ENCODE measurements at regions not wholly inside any gene's neighbourhood (a gene's known extent, or its start where the extent isn't known, plus 50 kb on each side); places are given as distances from the start of the nearest gene placed in this dataset.

DNA sequence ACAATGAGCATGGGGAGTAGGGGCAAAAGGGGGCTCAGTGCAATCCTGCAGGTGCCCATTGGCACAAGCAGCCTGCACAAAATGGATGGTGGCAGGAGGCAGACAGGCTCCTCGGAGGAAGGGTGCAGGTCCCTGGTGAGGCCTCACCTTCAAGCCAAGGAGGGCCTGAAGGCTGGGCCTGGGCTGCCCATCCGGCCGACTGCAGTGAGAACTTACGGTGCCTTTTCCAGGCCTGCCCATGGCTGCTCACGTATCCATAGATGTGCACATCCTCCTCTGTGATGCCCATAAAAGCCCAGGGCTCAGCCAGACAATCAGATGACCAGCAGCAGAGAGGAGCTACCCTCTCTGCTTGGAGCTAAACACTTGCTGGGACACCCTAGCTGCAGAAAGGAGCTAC is 1089.8 kb downstream of the PCDH18 start:
- DNase-seq (ENCODE audit: low read depth) = no peak

DNA sequence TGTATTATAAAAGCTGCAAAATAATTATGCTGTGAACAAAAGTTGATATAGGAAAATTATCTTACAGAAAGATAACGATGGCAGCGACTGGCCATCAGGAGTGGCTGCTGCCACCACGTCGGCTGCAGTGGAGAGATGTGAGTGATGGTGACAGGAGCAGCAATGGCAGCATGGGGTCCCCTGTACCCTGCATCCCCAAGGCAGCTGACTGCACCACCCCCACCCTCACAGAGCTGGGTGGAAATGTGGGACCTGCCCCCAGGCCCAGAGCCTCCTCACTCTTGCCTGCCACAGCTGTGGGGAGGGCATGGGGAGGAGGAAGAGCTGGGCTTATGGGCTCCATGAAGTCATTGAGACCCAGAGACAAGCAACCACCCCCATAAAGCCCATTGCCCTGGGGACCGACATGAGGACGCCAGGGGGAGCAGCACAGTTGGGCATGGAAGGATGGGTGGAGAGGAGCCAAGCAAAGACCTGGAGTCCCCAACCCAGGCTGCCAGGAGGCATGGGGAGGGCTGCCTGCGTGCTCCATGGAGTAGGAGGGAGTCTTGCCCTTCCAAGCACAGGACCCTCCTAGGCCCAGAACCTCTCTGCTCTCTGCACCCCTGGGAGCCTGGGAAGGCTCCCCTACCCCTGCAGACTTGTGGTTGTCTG is 1090.5 kb downstream of the PCDH18 start:
- DNase-seq (ENCODE audit: low read depth) = no peak

DNA sequence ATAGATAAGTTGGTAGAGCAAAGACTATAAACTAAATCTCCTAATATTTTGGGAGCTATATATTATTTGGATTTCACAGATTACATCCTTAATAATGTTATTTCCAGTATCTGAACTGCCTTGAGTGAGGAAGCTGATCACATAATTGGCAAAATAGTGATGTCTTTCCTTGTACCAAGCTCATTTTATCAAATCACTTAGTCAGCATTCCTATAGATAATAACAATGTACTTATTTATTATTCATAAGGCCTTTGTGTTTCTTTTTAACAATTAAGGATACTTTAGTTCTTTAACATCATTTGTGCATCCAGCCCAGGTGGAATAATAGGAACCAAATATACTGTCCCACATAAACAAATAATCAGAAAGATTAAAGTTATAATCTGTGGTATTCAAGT is 1093.6 kb downstream of the PCDH18 start:
- no peak for DNase-seq (ENCODE audit: low read depth)

DNA sequence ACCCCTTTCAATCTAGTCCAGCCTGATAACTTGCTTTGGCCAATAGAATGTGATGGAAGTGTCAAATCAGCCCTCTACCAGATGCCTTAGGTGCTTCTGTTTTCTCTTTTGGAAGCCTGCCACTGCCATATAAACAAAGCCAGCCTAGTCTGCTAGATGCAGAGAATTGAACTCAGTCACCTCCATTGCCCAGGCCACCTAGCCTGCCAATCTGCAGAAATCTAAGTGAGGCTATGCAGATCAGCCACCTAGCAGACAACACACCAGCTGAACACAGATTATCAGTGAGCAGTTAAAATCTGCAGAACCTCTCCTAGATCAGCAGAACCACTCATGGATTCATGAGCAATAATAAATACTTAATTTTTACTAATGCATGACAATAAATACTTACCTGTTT is 1108.2 kb downstream of the PCDH18 start:
- no peak for DNase-seq (ENCODE audit: low read depth)

DNA sequence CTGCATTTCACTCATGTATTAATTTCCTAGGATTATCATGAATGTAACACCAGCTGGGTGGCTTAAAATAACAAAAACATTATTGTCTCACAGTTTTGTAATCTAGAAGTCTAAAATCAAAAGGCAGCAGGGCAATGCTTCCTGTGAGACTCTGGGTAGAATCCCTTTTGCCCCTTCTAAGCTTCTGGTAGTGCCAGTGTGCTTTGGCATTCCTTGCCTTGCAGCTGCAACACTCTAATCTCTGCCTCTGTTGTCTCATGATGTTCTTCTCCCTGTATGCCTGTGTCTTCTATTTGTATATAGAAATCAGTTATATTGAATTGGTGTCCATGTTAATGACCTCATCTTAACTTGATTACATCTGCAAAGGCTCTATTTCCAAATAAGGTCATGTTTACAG is 1117.3 kb downstream of the PCDH18 start:
- DNase-seq (ENCODE audit: low read depth) = no peak

DNA sequence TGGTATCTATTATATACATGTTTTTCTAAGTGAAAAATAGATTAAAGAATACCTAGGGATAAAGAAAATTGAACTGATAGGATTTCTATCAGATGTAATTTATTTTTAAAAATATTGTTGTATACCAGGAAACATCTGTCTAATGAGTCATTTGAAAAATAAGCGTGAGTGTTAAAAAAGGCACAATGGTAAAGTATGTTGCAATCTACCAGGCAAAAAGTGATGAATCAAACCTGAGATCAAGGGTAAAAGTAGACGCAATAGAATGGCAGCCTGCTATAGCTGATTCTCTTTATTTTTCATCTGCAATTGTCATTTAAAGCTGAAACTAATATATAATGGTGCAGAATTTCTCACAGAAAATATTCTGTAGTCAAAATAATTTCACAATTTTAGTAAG is 1119.6 kb downstream of the PCDH18 start:
- peak; percentile 47 for DNase-seq (ENCODE audit: low read depth)

DNA sequence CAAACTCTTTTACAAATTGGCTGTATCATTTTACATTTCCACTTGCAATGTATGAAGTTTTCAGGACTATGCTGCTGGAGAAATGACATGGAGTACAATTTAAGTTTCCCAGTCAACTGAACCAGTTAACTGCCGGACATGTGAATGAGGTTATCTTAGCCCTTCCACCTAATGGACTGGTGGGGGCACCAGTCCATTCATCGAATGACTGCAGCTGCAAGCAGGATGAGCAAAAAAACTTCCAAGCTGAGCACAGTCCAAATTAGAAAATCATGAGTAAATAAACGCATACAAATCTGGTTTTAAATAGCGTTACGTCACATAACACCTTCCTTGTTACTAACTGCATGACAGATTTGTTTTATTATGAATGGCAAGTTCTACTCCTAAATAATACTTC is 1131.5 kb downstream of the PCDH18 start:
- no peak for DNase-seq (ENCODE audit: low read depth)

DNA sequence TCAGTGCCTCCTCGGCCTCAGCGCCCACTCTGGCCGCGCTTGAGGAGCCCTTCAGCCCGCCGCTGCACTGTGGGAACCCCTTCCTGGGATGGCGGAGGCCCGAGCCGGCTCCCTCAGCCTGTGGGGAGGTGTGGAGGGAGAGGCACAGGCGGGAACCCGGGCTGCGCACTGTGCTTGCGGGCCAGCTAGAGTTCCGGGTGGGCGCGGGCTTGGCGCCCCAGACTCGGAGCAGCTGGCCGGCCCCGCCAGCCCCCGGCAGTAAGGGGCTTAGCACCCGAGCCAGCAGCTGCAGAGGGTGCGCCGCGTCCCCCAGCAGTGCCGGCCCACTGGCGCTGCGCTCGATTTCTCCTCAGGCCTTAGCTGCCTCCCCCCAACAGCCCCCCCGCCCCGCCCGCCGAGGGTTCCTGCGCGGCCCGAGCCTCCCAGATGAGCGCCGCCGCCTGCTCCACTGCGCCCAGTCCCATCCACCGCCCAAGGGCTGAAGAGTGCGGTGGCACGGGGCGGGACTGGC is 1137.0 kb downstream of the PCDH18 start:
- DNase-seq (ENCODE audit: low read depth) = no peak

DNA sequence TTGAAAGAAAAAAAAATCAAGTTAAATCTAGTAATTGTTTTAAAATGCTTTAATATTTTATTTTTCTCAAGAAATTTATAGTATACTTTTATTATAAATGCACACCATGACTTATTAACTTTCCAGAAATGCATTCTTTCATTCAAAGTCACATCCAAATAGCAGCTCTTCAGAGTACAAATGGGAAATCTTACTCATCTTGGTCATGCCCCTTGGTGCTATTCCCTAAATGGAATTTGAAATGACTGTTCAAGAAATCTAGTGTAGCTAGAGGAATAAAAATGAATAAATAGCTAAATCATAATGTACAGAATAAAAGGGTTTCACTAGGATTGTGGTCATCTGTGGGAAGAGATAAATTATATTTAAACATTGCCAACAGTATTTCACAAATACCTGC is 1139.7 kb downstream of the PCDH18 start:
- no peak for DNase-seq (ENCODE audit: low read depth)

DNA sequence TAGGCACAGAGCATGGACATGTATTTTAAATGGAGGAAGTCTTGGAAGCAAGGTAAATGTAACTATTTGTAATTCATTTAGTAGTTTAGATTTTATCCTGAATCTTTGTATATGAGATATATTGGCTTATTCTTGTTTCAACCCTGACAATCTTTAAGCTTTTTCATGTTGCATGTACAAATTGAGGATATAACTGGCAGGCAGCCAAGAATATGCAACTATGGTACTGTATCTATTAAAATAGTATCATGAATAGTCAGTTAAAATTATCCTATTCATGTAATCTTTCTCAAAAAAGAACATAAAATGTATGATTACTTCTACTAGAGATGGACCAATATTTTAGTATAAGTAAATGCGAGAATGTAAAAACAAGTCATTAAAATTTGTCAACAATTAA is 1141.5 kb downstream of the PCDH18 start:
- DNase-seq (ENCODE audit: low read depth) = no peak

DNA sequence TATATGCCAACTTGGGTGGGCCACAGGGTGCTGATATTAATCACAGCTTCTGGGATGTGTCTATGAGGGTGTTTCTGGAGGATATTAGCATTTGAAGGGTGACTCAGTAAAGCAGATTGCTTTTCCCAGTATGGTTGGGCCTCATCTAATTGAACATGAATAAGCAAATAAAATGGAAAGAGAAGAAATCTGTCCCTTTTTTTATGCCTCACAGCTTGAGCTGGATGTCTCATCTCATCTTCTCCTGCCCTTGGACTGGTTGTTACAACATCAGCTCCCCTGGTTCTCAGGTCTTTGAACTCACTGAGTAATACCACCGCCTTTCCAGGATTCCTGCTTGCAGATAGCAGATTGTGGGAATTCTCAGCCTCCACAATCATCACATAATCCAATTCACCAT is 1149.2 kb downstream of the PCDH18 start:
- peak; percentile 11 for DNase-seq (ENCODE audit: low read depth)

DNA sequence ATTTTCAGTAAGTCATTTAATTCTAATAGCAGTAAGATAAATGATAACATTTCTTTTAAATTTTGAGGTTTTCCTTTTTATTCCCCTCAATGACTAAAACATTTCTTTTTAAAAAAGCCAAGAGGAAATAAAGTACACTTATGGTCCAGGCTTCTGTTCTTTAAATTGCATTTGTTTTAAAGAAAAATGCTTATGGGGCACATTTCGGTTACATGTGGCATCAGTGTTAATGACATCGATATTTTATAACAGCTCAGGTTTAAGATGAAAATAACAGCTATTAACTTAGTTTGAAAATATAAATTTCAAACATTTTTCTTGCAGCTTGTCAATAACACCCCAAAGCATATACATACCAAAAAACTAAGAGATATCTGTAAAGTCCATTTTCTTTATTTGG is 1161.1 kb downstream of the PCDH18 start:
- no peak for DNase-seq (ENCODE audit: low read depth)

DNA sequence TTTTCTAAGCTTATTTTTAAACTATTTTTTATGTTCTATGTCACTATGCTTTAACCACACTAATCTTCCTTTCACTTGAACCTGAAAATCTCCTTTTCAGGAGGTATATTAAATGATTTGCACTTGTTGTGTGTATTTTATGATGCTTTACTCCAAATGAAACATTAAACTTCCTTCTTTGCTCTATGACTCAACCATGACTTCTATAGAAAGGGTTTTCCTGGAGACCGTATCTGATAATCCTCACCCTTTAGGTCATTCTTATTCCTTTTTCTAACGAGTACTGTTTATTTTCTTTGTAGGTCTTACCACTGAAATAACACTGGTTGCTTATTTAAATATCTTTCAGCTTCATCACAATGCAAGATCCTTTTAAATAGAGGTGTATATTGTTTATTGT is 1163.2 kb downstream of the PCDH18 start:
- peak; percentile 57 for DNase-seq (ENCODE audit: low read depth)

DNA sequence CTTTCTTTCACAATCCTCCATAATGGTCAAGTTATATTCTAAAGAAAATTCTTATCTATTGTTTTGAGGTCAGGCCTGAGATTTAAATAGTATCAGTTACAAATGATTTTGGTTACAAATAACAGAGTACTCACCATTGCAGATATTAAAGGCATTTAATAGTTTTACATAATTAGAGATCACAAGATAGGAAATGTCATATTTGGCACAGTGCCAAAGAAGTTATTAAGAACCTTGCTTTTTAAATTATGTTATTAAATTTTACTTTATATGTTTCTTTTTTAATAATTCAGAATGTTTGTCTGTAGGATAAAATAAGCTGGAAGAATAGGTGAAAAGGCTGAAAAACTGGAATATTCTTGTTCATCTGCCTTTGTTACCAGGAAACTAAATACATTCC is 1174.7 kb downstream of the PCDH18 start:
- no peak for DNase-seq (ENCODE audit: low read depth)

DNA sequence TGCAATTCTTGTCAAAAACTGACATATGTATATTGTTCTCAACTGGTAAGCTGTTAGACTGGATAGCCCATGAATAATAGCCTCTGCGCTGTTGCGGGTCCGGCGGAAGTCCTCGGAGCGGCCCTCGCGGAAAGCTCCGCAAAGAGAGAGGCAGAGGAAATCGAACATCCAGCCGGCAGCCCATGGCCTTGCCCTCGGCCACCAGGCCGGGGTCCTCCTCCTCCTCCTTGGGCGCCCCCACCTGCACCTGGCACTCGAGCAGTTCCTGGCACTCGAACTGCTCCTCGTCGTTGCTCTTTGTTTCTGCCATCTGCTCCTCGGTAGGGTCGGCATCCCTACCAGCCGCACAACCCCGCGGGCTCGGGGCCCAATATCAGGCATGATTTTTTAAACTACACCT is 1176.3 kb downstream of the PCDH18 start:
- no peak for DNase-seq (ENCODE audit: low read depth)

DNA sequence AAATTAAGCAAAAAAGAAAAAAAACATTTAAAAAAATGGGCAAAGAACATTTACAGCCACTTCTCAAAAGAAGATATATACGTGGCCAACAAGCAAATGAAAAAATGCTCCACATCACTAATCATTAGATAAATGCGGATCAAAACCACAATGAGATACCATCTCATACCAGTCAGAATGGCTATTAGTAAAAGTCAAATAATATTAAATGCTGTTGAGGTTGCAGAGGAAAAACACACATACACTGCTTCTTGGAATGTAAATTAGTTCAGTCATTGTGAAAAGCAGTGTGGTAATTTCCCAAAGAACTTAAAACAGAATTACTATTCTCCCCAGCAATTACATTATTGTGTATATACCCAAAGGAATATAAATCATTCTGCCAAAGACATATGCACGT is 1189.0 kb downstream of the PCDH18 start:
- DNase-seq (ENCODE audit: low read depth) = no peak

DNA sequence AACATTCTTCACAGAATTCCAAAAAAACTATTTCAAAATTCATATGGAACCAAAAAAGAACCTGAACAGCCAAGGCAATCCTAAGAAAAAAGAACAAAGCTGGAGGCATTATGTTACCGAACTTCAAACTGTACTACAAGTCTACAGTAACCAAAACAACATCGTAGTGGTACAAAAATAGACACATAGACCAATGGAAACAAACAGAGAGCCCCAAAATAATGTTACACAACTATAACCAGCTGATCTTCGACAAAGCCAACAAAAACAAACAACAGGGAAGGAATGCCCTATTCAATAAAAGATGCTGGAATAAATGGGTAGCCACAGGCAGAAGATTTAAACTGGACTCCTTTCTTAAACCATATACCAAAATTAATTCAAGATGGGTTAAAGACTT is 1189.6 kb downstream of the PCDH18 start:
- DNase-seq (ENCODE audit: low read depth) = no peak

DNA sequence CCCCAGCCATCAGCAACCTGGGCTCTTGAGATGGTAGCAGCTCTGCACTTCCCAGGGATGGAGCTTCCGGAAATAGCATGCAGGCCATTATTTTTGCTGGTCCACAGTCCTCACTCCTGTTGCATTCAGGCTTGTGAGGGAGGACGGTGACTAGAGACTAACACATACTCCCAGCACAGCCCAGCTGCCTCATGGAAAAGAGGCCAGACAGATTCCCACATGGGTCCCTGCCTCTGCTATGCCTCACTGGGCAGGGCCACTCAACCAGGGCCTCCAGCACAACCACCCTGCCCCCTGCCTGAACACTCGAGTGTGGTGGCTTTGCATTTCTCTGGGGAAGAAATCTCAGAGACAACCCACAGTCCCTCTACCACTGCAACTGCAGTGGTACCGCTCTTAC is 1195.1 kb downstream of the PCDH18 start:
- no peak for DNase-seq (ENCODE audit: low read depth)

DNA sequence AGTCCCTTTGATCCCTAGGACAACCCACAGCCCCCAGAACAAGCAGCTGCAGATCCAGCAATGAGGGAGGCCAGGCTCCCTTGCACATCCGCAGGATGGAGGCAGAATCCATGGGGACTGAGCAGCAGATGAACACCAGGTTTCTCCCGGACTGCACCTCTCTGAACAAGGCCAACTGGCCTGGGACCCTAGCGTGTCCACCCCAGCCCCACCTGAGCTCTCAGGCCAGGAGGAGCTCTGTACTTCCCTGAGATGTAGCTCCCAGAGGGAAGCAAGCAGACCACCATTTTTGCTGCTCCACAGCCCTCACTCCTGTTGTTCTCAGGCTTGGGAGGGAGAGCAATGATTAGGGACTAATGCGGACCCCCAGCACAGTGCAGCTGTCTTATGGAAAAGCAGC is 1195.8 kb downstream of the PCDH18 start:
- no peak for DNase-seq (ENCODE audit: low read depth)

DNA sequence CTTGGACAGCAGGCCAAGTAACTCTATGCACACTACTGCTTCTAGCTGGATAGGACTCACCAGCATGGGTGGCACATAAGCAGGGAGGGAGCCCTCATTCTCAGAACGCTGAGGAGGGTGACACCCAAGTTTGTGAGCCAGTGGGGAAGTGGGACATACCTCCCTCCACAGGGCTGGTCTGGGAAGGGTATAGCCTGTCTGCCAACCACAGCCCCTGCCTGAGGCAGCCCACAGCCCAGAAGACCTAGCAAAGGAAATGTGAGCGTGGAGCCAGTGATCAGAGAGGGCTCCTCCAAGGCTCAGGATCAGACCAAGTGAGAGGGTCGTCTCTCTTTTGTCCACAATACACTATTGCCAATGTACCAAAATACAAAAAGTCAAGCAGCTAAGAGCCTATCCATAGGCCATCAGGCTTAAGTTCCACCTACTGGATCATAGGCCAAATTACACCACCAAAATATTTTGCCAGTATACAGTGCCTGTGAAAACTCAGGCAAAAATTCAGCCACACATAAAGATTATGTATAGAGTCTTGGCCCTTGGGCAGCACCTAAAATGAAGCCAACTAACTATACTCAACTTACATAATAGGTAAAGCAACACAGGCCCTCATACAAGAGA is 1203.1 kb downstream of the PCDH18 start:
- DNase-seq (ENCODE audit: low read depth) = peak; percentile 13

DNA sequence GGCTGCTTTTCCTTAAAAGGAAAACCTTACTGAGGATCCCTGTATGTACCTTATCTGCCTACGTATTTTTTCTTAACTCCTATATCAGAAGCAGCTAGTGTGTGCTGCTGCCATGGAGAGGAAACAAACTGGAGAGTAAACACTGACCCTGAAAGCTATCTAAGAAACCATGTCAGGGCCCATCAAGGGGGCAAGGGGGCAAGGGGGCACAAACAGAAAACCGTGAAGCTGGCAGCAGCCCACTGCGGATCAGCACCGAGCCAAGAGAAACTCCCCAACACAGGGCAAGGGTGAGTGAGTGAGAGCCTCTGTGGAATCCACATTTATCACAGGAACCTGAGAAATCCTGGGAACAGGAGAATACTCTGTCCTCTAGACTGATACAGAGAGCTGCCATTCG is 1204.2 kb downstream of the PCDH18 start:
- DNase-seq (ENCODE audit: low read depth) = no peak

DNA sequence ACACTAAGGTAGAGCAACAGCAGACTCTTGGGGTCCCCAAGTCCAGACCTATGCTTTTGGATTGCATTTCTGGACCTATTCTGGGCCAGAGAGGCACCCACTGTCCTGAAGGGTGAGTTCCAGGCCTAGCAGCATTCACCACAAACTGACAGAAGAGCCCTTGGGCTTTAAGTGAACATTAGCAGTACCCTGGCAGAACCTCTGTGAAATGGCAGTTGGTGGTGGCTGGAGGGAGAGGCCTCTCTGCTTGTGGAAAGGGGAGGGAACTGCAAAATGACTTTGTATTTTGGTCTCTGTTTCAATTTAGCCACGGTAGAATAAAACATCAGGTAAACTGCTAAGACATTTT is 1211.9 kb downstream of the PCDH18 start:
- DNase-seq (ENCODE audit: low read depth) = no peak

DNA sequence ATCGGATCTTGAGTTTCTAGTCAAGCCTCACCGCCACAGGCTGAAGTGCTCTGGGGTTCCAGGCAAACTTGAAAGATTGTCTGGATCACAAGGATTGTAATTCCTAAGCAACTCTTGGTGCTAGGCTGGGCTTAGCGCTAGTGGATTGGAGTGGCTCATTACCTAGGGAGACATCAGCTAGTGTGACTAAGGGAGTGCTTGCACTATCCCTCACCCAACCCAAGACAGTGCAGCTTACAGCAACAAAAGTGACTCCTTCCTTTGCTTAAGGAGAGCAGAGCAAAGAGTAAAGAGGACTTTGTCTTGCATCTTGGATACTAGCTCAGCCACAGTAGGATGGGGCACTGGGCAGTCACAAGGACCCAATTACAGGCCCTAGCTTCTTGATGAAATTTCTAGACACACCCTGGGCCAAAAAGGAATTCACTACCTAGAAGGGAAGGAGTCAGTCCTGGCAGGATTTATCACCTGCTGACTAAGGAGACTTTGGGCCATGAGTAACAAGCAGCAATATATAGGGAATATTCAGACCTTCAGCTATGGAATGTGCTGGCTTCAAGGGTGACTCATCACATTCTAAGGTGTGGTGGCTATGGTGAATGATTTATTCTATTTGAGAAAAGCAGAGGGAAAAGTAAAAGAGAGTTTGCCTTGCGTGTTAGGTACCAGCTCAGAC is 1212.4 kb downstream of the PCDH18 start:
- DNase-seq (ENCODE audit: low read depth) = peak; percentile 92

Data from HT1080 (cell line).